WTC11 (cell line): ENCODE measurements at regions not wholly inside any gene's neighbourhood (a gene's known extent, or its start where the extent isn't known, plus 50 kb on each side); places are given as distances from the start of the nearest gene placed in this dataset.

Experiments used
- FOXJ3 ChIP-seq: sonication (generic); formaldehyde crosslinking; IDR thresholded peaks from 2 replicates; pipeline ENCODE4 v1.9.0; 2021; ENCODE audit warnings: missing genetic modification reagents, mild to moderate bottlenecking, borderline replicate concordance
- FOXK1 ChIP-seq: sonication (generic); formaldehyde crosslinking; IDR thresholded peaks from 2 replicates; pipeline ENCODE4 v1.8.0; 2022; ENCODE audit warnings: mild to moderate bottlenecking, moderate library complexity, missing genetic modification reagents
- MLX ChIP-seq: sonication (generic); formaldehyde crosslinking; IDR thresholded peaks from 2 replicates; pipeline ENCODE4 v1.8.1; 2023; ENCODE audit warnings: mild to moderate bottlenecking, missing genetic modification reagents, moderate library complexity
- PRDM15 ChIP-seq: sonication (generic); formaldehyde crosslinking; IDR thresholded peaks from 2 replicates; pipeline ENCODE4 v1.8.0; 2022; ENCODE audit warnings: missing genetic modification reagents
- ZBTB43 ChIP-seq: sonication (generic); formaldehyde crosslinking; IDR thresholded peaks from 2 replicates; pipeline ENCODE4 v1.8.1; 2023; ENCODE audit warnings: mild to moderate bottlenecking, missing genetic modification reagents

GRCh38 chr5:57532513-57533497 lies 50.2 kb upstream of the ACTBL2 start (continued):
- no peak for TF ChIP-seq PRDM15 (CRISPR knock-in tag)
- no peak for TF ChIP-seq MLX (CRISPR knock-in tag)
- TF ChIP-seq ZBTB43 (CRISPR knock-in tag): no peak
- no peak for TF ChIP-seq FOXK1
- TF ChIP-seq FOXJ3: no peak
- TF ChIP-seq, all 79 proteins: peak for 0
